OCI-LY3 (cell line): ENCODE measurements at regions not wholly inside any gene's neighbourhood (a gene's known extent, or its start where the extent isn't known, plus 50 kb on each side); places are given as distances from the start of the nearest gene placed in this dataset.

ENCODE experiments used
- H2AFZ ChIP-seq: fragments of 200-600, 300-600 bp; shearing (Covaris generic); 2 replicates; pipeline ENCODE4 v1.6.0; 2014; ENCODE audit warnings: antibody characterized with exemption, low read depth, low read length
- H3K27ac ChIP-seq: fragments of 200-600, 300-600 bp; sonication (generic); 2 replicates; pipeline ENCODE4 v1.5.1; 2014; ENCODE audit warnings: mild to moderate bottlenecking, low read length, moderate library complexity, mixed read lengths
- H3K27me3 ChIP-seq: fragments of 200-600, 300-600 bp; sonication (generic); 2 replicates; pipeline ENCODE4 v1.6.1; 2014; ENCODE audit warnings: low read depth, low read length, mixed read lengths
- H3K36me3 ChIP-seq: fragments of 200-600, 300-600 bp; sonication (generic); replicated peaks from 2 replicates; pipeline ENCODE3; 2014; ENCODE audit warnings: low read depth, low read length, mixed read lengths
- H3K4me1 ChIP-seq: fragments of 300-600, 200-600 bp; sonication (generic); 2 replicates; pipeline ENCODE4 v1.6.1; 2014; ENCODE audit warnings: low read length, mixed read lengths
- H3K4me2 ChIP-seq: fragments of 200-600, 300-600 bp; sonication (generic); 2 replicates; pipeline ENCODE4 v1.6.1; 2014; ENCODE audit warnings: low read length, mixed read lengths
- H3K4me3 ChIP-seq: fragments of 300-600, 200-600 bp; sonication (generic); 2 replicates; pipeline ENCODE4 v1.5.1; 2014; ENCODE audit warnings: antibody characterized with exemption, mild to moderate bottlenecking, low read length, moderate library complexity
- H3K79me2 ChIP-seq: fragments of 300-600, 200-600 bp; shearing (Covaris generic); 2 replicates; pipeline ENCODE4 v1.6.1; 2014; ENCODE audit warnings: mild to moderate bottlenecking, low read length, mixed read lengths
- H3K9ac ChIP-seq: fragments of 300-600, 200-600 bp; shearing (Covaris generic); 2 replicates; pipeline ENCODE4 v1.6.0; 2014; ENCODE audit warnings: mild to moderate bottlenecking, low read length, moderate library complexity
- H3K9me3 ChIP-seq: fragments of 200-600, 300-600 bp; shearing (Covaris generic); 2 replicates; pipeline ENCODE4 v1.6.1; 2014; ENCODE audit warnings: low read length, mixed read lengths; ENCODE audit not compliant: insufficient read depth
- H4K20me1 ChIP-seq: fragments of 200-600, 300-600 bp; sonication (generic); 2 replicates; pipeline ENCODE4 v1.6.1; 2016; ENCODE audit warnings: low read length, mixed read lengths; ENCODE audit not compliant: insufficient read depth
- CTCF ChIP-seq: fragments of 200-600, 300-600 bp; sonication (generic); IDR thresholded peaks from 2 replicates; pipeline ENCODE4 v1.5.1; 2014; ENCODE audit warnings: antibody characterized with exemption, low read length, low read depth
- EZH2phosphoT487 ChIP-seq: fragments of 200-600 bp; shearing (Covaris generic); IDR thresholded peaks from 2 replicates; pipeline ENCODE4 v1.6.1; 2018; ENCODE audit warnings: antibody characterized with exemption, mixed run types, low read depth

DNA sequence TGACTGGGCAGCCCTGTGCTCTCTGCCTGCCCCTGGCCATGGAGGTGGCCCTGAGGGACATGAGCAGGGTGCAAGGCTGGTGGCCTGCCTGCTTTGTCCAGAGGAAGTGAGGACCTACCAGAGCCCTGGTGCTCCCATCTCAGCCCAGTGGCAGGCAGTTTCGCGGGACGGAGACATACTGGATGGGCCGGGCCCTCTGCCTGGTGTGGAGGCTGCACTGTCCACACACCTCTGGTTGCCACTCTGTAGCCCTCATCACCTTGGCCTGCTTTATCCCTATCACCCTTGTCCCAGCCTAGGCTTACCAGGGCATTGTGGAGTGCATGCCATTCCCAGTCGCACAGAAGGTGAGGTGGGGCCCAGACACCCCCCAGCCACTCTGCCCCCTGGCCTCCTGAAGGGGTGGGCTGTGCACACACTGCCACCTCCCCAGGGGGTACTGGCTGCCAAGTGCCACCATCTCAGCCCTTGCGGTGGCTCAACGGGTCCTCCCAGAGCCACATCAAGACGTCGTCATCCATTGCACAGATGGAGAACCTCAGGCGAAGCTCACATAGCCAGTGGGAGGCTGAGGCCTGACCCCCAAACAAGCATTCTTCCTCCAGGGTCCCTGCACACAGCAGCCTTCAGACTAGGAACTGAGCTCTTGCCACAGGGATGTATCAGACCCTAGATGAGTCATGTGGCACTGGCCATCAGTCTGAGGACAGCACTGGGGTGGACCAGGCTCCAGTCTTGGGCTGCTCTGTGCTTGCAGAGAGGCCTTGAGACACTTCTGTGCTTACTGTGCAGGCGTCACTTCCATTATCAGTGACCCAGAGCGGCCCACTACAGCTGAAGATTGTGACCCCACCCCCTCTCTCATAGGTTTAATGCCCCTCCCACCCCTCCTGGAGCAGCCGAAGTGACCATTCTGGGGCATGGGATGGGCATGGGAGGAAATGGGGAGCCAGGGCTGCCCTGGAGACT lies 176.1 kb downstream of the IGLL1 start:
- Histone ChIP-seq H3K27me3 (peaks cover 9% of the 10 kb centered on the region; the same call in 1 of the 2 replicates), H3K9me3 (no peaks in the 10 kb centered on the region), H3K4me1 (peaks cover 3% of the 10 kb centered on the region; the same call in 1 of the 2 replicates), H3K27ac (no peak overlapping the region), H2AFZ (no peak overlapping the region), H3K9ac (no peak overlapping the region), H4K20me1 (no peaks in the 10 kb centered on the region), H3K36me3 (no peaks in the 10 kb centered on the region), H3K79me2 (no peaks in the 10 kb centered on the region), H3K4me2 (no peak overlapping the region), H3K4me3 (no peak overlapping the region)
- TF ChIP-seq EZH2phosphoT487 = no peak
- no peak for TF ChIP-seq CTCF

DNA sequence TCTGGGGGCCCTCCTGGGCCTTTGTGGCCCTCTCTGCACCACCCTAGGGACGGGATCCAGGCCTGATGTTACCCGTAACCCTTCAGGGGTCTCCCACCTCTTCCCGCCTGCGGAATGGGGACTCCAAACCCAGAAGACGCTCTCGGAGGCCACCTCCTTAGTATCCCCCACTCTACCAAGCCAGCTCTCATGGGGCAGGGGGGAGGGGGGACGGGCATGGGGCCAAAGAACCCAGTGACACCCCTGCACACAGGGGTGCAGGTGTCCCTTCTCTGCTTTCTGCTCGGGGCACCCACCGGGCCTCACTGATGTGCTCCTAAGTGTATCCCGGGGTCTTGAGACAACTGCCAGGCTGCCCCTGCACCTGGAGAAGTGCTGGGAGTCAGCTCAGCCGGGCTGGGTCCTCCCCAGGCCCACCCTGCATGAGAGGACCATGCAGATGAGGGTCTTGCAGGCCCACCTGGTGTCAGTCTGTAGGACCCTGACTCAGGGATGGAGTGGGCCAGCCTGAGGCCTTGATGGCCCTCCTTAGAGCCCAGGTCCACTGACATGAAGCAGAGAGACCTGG lies 176.9 kb downstream of the IGLL1 start:
- H3K4me3 ChIP-seq = peak overlapping the region; percentile 84
- H3K4me1 ChIP-seq = peaks cover 3% of the 10 kb centered on the region; the same call in 1 of the 2 replicates
- peak overlapping the region; percentile 98 for H3K4me2 ChIP-seq
- H3K9me3 ChIP-seq = no peaks in the 10 kb centered on the region
- H2AFZ ChIP-seq = peak overlapping the region; percentile 51; the same call in 1 of the 2 replicates
- H3K79me2 ChIP-seq = no peaks in the 10 kb centered on the region
- H3K9ac ChIP-seq = peak overlapping the region; percentile 64
- TF ChIP-seq EZH2phosphoT487 (no peak), CTCF (no peak)
- no peak overlapping the region for H3K27ac ChIP-seq
- H3K36me3 ChIP-seq = no peaks in the 10 kb centered on the region
- peaks cover 9% of the 10 kb centered on the region; the same call in 1 of the 2 replicates for H3K27me3 ChIP-seq
- no peaks in the 10 kb centered on the region for H4K20me1 ChIP-seq

DNA sequence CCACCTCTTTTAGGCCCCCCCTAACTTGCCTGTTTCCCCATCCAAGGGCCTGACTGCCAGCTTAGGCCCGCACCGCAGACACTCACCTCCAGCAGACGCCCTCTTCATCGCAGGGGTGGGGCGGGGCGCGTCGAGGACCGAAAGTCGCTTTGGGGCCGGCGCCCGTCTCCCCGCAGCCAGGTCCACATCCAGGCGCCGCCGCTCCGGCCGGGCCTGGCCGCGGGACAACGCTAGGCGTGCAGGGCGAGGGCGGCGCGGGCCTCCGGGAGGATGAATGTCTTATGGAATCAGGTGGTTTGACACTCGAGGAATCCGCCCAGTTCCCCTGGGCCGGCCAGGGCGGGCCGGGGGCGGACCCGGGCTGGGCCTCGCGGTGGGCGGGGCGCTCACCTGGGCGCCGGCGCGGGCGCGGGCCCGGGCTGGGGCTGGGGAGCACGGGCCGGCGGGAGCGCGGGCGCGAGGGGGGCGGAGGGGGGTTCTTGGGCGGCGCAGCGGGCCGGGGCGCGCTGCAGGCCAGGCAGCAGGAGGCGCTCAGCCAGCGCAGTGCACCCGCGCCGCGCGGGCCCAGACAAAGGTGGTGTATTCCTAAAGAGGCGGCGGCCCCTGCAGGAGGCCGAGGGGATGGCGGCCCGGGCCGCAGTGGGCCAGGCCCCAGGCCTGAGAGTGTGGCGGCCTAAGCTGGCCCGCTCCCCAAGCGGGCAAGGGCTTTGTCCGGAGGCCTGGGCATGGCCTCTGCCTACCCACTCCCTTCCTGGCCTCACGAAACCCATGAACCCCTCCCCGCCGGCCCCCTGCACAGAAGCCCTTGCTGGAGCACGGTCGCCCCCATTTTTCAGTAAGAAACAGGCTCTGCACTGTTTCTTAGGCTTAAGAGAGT lies 177.6 kb downstream of the IGLL1 start:
- Histone ChIP-seq H2AFZ (peak overlapping the region; percentile 94; the same call in 1 of the 2 replicates), H3K9me3 (no peaks in the 10 kb centered on the region), H4K20me1 (no peaks in the 10 kb centered on the region), H3K9ac (peak overlapping the region; percentile 64), H3K79me2 (no peaks in the 10 kb centered on the region), H3K4me1 (peaks cover 3% of the 10 kb centered on the region; the same call in 1 of the 2 replicates), H3K4me3 (peak overlapping the region; percentile 84), H3K27ac (no peak overlapping the region), H3K36me3 (no peaks in the 10 kb centered on the region), H3K4me2 (peak overlapping the region; percentile 98), H3K27me3 (peaks cover 7% of the 10 kb centered on the region; the same call in 1 of the 2 replicates)
- TF ChIP-seq EZH2phosphoT487 = no peak
- peak; percentile 69 for TF ChIP-seq CTCF
